GM12872 (cell line): ENCODE measurements at regions not wholly inside any gene's neighbourhood (a gene's known extent, or its start where the extent isn't known, plus 50 kb on each side); places are given as distances from the start of the nearest gene placed in this dataset.

Experiments
- TF ChIP-seq, protein P1 (sequence below): IDR thresholded peaks from 3 replicates; pipeline ENCODE4 v1.5.1; 2011; ENCODE audit warnings: low read depth, mild to moderate bottlenecking, low read length, moderate library complexity; ENCODE audit not compliant: insufficient read depth

- TF ChIP-seq, protein P1, sequence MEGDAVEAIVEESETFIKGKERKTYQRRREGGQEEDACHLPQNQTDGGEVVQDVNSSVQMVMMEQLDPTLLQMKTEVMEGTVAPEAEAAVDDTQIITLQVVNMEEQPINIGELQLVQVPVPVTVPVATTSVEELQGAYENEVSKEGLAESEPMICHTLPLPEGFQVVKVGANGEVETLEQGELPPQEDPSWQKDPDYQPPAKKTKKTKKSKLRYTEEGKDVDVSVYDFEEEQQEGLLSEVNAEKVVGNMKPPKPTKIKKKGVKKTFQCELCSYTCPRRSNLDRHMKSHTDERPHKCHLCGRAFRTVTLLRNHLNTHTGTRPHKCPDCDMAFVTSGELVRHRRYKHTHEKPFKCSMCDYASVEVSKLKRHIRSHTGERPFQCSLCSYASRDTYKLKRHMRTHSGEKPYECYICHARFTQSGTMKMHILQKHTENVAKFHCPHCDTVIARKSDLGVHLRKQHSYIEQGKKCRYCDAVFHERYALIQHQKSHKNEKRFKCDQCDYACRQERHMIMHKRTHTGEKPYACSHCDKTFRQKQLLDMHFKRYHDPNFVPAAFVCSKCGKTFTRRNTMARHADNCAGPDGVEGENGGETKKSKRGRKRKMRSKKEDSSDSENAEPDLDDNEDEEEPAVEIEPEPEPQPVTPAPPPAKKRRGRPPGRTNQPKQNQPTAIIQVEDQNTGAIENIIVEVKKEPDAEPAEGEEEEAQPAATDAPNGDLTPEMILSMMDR, result no peak
Measured at GRCh38 chrX:69398881-69399280, 105.2 kb upstream of the NALF2 start.

DNA sequence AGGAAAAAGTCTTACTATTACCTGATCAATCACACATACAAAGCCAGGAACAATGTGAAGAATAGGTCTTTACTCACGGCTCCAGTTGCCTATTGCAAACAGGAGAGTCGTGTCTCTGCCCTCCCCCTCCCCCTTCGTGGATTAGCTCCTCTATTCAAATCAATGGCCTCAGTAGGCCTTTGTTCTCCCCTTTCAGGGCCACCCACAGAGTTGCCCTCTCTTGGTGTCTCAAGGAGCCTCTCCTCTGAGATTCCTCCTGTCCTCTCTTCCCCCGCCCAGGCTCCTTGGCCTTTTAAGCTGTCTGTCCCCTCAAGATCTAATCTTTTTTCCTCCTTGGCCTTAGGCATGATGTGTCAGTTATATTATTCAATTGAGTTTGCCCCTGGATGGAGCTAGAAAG, 107.2 kb upstream of the NALF2 start:
- TF ChIP-seq, protein P1, result no peak

DNA sequence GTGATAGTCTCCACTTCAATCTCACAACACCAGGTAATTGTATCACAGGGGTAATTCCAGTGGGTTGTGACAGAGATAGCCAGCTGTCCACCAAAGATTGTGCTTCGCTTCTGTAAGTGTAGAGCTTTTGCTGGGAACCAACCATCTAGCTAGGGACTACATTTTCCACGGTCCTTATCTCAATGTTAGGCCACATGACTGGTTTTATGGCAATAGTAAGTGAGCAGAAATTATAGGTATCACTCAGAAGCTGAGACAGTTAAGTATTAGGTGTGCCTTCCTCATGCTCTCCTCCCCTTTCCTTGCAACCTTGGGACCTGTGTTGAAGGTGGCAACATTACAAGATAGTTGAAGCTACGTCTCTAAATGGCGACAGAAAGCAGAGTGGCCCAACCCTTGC, 108.8 kb upstream of the NALF2 start:
- TF ChIP-seq, protein P1, result no peak

DNA sequence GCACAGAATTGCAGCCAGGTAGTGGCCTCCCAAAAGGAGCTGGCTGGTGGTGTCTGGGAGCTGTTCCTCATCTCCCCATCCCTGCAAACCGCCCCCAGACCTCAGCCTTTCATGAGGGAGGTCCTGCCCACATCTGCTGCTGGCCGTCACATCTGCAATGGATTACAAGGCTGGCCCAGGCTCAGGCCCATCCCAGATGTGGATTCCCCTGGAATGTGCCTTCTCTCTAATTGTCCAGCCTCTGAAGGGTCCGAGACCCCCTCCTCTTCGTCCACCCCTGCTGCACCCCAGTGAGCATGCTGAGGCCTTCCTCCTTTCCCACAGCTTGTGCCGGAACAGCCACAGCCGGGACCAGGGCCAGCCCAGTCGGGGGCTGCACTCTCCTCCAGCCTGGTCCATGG, 115.0 kb upstream of the NALF2 start:
- TF ChIP-seq, protein P1, result no peak

- TF ChIP-seq, protein P1, result no peak
Measured at GRCh38 chrX:69388526-69388925, 115.6 kb upstream of the NALF2 start.

DNA sequence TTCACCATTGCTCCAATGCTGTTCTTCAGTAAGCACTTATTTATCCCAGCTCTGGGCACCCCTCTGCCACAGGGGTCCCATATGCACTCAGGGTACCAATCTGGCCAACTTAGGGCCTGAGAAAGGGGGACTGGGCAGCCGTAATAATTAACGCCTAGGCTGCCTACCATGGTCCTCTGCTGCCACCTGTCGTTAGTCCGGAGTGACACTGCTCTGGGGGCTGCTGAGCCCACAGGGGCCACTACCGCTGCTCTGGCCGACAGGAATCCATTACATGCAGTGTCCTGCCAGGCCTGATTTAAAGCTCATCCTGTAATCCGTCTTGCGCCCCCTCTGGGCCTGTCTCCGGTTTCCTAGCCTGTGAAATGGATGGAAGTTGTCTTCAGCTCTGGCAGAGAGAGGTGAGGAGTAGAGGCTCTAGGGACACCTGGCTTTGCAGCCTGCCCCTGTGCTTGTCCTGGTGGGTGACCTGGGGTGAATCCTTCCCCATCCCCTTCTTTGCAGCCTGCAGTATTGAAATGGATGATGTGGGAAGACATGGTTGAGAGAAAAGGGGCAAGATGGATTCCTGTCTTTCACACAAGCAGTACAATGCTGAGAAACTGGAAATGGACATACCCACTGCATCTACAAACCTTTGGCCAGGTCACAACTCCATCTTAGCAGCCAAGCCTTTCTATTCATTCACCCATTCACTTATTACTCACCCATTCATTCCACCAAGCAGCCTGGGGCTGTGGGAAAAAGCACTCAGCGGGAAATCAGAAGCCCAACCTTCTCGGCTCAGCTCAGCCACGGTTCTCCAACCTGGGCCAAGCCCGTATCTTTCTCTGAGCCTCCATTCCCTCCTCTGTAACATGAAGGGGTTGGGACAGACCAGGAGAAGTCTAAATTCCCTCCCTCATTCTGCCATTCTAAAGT, 116.3 kb upstream of the NALF2 start:
- TF ChIP-seq, protein P1, result peak; percentile 58

- TF ChIP-seq, protein P1, result no peak
Measured at GRCh38 chrX:69386681-69387080, 117.4 kb upstream of the NALF2 start.
